ENCODE measurements at regions not wholly inside any gene's neighbourhood (a gene's known extent, or its start where the extent isn't known, plus 50 kb on each side); places are given as distances from the start of the nearest gene placed in this dataset.

DNA sequence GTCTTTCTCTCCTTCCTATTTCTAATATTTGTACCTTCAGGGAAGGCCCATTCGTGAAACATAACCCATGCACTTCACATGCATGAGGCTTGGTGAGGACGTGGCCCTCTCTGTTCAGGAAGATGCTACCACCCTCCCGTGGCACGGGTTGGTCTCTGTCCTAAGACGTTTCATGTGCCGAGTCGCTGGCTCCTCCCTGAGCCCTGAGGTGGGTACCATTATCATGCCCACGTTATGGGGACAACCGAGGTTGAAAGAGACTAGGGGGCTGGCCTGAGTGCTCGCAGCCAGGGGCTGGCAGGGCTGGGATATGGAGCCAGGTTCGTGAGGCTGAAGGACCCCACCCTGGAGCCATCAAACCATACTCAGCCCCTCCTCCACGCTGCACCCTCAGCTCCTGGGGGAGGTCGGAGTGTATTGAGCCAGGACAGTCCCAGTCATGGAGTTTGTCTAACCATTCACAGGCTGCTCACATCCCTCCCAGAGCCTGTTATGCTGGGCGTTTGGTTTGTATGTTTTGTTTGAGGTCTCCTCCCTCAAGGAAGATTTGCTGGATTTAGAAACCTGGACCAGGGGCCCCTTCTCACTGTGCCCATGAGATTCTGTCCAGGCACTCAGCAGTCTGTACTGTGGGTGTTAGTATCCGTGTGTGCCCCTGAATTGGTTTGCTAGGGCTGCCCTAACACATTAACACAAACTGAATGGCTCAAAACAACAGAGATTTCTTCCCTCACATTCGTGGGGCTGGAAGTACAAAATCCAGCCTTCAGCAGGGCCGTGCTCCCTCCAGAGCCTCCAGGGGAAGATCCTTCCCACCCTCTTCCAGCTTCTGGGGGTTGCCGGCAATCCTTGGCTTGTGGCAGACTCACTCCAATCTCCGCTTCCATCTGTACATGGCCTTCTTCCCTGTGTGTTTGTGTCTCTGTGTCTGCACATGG lies 88.3 kb downstream of the ANKRD60 start:
- DNase-seq (ENCODE audit: low spot score), result no peak

DNA sequence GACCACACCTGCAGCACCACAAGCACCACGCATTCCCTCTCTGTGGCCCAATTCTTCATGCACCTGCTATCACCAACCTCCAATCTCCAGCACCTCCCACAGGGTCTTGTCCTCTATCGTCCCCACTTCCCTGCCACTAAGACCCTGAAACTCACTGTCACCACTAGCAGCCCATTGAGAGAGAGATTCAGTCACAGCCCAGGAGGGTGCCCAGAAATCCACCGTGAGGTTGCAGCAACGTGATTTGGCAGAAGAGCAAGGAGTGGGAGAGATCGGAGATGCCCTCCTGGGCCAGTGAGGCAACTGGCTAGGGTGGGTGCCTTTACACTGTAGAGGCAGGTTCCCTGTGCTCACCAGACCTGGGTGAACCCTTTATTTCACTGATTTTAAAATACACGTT lies 90.1 kb downstream of the ANKRD60 start:
- DNase-seq (ENCODE audit: low spot score), result no peak

DNA sequence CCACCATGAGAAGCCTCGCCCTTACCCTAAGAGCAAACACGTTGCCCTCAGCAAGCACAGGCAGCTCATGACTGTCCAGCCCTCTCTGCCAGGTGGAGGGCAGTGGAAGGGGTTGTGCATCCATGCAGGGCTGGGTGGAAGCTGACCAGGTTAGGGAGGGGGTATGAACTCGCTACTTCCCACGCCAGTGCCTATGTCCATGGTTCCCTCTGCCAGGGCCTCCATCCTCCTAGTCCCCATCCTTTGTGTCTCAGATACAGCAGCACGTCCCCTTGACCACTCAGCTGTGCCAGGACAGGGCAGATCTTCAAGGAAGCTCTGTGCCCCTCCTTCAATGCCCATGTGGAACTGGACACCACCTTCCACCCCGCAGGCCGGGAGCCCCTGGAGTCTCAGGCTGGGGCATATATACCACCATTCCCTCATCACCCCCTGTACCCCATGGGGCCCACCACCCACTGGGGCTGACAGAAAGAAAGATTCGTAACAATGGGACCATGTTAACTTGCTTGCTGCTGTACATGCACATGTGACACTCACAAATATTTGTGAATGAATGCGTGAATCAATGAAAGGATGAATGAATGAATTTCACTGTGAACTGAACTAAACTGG lies 90.7 kb downstream of the ANKRD60 start:
- no peak for DNase-seq (ENCODE audit: low spot score)

DNA sequence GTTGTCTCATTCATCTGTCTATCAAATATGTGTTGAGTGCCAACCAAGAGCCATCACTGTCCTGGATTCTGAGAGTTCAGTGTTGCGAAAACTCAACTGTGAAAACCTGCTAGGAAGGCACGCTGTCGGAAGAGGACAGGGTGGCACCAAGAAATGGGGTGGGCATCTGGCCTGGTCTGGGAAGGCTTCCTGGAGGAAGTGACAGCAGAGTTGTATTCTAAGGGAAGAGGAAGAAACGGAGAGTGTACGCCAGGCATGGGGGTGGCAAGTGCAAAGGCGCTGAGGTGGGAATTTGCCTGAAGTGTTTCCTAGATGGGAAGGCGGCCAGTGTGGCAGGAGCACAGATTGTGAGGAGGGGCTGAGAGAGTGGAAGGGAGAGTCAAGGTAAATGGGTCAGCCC lies 91.2 kb downstream of the ANKRD60 start:
- DNase-seq (ENCODE audit: low spot score), result no peak

DNA sequence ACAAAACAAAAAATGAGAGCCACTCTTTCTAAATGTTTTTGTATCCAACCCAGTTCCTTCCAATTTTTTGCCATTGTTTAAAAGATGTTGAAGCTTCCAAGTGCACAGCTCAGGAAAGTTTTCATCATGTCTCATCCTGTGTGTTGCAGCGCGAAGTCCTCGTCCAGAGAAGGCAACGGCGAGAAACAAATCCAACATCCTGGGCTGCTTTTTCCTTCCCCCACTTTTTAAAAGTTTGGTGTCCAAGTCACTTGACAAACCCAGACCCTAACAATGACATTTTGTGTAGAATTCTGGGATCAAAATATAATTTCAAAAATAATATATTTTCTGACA lies 92.3 kb downstream of the ANKRD60 start:
- DNase-seq (ENCODE audit: low spot score), result no peak

DNA sequence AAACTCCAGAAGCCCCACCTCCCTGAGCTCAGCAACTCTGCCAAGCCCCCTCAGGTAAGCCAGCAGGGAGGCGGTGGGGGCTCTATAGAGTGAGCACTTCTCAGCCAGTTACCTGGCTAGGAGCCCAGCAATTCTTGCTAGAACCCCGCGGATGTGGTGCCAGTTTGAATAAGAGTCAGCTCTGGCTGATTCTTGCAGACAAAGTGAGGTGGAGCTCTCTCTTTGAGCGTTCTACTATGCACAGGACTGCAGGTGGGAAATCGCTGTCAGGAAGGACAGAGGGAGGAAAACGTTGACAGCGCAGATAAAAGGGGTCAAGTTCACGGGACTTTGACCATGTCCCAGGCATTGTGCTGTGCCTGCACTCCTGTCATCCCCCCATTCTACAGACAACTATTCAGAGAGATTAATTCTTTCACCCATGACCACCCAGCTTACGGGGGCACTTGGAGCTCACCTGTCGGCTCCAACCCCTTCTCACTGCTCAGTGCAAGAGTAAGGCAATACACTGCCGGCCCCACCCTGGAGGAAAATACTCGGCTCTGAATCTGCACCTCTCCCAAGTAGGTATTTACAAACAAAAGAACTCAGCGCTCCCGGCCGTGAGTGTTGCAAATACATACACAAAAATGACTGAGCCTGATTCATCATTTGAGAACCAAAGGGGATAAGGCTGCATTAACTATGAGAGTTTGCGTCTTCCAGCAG lies 92.9 kb downstream of the ANKRD60 start:
- no peak for DNase-seq (ENCODE audit: low spot score)

DNA sequence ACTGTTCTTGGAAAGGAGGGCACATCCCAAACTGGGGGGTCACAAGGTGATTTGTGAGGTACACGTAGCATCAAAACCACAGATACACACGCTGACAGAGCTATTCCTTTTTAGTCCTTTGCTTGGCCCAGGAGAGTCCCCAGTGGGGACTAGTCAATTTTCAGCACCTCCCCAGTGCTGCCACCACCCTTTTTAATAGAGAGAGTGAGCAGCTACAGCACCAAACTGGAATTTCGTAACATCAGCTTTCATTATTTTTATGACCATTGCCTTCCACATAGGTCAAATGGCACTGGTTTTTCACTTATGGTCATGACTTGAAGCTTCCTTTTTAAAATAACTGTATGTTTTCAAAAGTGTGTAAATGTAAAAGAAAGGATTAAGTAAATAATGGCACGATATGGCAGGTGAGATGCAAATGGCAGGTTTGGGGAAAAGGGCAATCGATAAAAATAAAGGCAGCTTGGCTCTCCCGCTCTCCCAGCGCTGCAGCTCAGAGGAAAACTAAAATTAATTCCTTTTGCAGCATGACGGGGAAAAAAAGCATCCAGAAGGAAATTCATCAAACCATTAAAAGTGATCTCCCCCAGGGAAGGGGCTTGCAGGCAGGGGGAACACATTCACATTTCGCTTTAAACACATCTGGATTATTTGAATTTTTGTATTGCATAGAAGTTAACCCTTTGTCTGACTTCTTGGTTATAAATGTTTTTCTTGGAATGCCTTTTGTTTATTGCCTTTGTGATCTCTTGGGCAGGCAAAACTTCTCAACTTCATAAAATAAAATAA lies 95.2 kb downstream of the ANKRD60 start:
- no peak for DNase-seq (ENCODE audit: low spot score)

DNA sequence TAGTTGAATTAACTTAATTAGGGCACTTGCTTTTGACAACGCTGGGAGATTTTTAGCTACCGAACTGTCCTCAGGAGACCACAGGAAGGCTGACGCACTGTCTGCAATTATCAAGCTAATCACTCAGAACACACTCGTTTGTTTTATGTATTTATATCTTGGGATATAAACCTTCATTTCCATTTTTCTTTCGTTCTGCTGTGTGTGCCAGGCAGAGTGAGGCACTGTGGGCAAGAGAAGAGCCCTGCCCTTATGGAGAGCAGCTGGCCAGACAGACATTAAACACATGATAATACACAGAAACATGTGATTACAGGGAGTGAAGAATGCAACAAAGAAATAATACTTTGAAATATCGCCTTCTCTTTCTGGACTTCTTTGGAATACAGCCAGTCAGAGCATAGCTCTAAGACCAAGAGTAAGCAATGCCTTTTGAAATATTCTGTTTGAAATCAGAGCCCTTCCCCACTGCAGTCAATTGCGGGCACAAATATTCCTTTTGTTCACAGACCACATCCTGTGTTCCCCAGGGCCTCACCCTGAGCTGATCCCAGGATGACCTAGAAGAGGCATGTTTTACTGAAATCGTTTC lies 96.8 kb downstream of the ANKRD60 start:
- DNase-seq (ENCODE audit: low spot score), result no peak

DNA sequence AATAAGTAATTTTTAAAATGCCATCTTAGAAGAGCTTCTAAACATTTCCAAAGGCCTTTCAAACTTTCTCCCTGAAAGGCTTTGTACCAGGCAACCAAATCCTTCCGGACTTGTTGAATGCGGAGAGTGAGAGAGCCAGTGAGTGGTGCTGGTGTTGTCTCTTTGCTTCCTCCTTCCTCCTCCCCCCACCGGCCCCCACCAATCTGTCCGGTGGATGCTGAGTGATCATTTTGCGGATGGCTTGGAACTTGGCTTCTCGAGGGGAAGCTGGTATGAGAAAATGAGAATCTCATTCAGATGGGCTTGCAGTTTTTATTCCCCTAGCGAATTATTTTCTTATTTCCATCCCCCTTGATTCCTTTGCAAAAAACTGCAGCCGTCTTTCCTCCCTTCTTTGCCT lies 97.3 kb downstream of the ANKRD60 start:
- no peak for DNase-seq (ENCODE audit: low spot score)

DNA sequence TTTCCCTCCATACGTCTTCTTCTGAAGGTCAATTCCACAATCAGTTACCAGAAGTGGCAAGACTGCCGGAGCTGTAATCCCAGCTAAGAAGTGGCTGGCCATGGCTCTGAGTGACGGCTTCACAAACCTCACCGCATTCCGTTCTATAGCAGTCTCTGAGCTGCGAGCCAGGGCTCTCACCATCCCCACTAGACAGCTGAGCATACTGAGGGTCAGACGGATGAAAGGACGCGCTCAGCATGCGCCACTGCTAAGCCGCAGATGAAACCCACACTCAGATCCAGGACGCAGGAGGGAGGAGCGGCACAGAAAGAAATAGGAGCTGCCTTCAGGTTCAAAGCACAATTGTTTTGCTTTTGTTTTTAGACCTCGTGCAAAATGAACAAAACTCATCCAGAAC lies 97.9 kb downstream of the ANKRD60 start:
- no peak for DNase-seq (ENCODE audit: low spot score)

DNA sequence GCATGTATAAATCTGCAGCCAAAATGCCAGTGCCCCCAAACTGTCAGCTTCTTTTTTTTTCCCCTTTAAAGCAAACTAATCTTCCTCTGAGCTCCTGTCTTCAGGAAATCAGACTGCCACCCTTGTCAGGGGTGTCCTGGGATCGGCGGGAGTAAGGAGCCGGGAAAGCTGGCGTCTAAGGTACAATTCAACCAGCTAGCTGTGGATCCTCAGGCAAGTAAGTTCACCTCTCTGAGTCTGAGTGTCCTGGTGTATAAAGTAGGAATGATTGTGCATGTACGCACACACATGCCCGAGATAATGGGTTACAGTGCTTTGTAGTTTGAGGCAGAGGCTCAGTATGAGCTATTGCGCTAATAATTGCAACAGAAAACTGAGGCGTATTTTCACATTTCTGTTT lies 98.3 kb downstream of the ANKRD60 start:
- DNase-seq (ENCODE audit: low spot score), result no peak

DNA sequence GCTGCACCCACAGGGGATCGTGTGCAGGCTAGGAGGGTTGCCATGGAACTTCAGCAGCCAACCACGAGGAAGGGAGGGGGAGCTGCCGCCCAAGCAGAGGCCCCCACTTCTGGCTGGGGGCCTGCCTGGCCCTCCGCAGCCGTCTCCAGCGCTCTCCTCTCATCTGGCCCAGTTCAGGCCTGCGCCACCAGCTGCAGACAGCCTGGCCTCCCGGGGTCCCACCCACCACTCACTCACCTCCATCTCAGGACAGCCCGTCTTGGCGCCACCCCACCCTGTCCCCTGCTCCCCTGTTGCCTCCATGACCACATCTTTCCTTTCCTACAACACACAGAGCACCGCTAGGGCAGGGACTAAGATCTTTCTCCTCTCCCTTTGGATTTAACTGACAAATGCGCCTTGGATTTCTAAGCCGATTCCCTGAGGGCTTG lies 98.7 kb downstream of the ANKRD60 start:
- DNase-seq (ENCODE audit: low spot score), result no peak

DNA sequence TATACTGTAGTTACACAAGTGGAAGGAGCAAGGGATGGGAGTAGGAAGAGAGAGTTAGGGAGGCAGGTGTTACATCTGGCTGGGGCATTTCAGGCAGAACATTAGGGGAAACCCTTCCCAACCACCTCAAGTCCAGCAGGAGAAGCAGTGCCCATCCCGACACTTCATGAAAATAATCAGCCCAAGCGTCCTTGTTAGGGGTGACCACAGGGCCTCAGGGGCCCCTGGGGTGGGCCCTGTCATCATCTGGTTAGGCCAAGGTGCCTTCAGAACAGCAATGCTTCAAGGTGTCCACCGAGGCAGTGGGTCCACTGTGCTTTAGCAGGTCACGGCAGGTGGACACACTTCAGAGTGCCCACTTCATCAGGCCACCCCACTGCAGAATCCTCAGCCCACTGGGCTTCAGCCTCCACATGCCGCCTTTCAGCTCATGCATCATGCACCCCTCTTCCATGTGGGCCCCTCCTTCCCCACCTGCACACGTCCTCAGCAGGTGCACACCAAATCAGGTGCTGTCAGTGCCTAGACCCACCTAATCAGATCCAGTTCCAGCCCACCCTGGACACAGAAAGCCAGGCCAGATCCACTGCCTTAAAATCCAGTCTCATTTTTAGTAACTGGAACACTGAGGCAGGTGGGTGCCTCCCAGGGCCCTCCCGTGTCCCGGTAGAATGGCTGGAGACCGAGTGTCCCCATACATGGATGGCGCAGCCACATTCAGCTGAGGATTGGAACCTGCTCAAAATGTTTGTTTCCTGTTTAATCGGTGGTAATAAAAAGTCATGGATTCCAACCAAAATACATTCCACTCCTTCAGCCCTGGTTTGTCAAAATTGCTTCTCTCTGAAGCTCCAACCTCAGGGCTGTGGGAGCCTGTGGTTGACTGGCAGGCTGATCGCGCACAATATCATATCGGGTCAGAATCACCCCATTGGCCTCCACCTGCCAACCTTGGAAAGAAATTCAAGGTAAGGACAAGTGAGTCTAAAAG lies 99.5 kb downstream of the ANKRD60 start:
- DNase-seq (ENCODE audit: low spot score), result no peak

DNA sequence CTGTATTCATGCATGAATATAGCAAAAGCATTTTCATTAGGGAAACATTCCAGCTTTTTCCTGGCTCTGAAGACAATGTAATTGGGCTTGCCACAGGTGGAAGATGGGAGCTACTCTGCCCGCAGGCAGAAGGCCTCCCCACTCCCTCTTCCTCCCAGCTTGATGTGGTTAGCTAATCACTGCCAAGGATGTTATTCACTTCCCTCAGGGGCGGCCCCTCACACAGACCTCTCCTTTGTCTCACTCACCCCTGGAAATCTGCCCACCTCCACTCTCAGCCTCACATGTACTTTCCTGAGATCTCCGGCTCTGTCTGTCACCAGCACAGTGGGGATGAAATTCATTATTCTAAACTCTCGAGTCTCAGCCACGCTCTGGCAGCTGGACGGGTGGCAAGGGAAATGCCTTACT lies 100.7 kb downstream of the ANKRD60 start:
- DNase-seq (ENCODE audit: low spot score), result no peak

DNA sequence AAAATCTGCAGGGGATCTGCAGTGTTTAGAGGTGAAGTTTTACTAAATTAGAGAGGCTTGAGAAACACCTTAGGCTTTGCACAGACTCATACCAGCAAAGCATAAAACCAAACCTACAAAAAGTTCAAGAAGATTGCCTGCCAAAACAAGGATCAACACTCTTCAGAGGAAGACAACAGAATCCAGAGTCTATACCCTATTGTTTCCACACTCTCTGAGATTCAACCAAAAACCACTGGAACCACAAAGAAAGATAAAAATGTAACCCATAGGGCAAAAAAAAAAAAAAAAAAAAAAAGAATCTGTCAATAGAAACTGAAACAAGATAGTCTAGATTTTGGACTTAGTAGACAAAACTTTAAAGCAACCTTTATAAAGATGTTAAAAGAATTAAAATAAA lies 102.7 kb downstream of the ANKRD60 start:
- no peak for DNase-seq (ENCODE audit: low spot score)

DNA sequence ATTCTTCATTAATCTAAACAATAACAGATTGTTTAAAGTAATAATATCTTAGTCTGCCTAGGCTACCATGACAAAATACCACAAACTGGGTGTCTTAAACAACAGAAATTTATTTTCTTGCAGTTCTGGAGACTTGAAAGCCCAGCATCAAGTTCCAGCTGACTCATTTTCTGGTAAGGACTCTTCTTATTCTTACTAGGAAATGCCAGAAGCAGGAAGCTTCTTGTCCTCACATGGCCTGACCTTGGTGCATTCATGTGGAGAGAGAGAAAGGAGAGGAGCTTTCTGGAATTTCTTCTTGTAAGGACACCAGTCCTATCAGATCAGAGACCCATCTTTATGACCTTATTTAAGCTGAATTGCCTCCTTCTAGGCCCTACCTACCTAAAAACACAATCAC lies 110.5 kb downstream of the ANKRD60 start:
- DNase-seq (ENCODE audit: low spot score), result no peak

DNA sequence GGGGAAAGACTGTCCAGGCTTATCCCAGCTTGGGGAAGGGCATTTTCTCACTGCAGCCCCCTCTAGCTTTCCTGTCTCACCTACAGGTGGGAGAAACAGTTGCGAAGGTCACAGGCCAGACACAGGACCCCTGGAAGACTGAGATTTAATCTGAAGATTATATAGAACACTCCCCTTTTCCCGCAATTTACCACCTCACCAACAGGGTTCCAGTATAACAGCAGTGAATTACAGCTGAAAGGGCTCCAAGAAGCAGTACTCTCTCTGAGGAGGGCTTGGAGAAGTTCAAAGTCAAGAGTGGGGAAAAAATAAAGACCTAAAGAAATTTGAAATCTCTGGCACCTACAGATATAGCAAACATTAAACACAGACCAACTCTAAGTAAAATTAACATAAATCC lies 111.9 kb downstream of the ANKRD60 start:
- no peak for DNase-seq (ENCODE audit: low spot score)

DNA sequence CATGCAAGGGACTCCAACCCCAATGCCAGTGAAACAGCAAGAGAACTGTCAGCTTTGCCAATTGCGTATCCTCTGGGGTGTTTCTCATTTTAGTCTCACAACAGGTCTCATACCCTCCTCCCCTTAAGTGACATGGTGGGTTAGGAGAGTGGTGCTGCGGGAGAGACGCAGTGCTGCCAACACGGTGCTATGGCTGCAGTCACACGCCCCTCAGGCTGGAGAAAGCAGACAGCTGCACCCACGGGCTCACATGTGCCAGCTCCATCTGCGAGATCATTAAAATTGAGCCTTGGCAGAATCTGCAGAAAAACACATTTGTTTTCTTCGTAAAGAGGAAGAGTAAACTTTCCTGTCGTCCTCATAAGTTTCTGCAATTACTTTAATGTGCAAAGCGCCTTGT lies 114.7 kb downstream of the ANKRD60 start:
- DNase-seq (ENCODE audit: low spot score), result no peak

DNA sequence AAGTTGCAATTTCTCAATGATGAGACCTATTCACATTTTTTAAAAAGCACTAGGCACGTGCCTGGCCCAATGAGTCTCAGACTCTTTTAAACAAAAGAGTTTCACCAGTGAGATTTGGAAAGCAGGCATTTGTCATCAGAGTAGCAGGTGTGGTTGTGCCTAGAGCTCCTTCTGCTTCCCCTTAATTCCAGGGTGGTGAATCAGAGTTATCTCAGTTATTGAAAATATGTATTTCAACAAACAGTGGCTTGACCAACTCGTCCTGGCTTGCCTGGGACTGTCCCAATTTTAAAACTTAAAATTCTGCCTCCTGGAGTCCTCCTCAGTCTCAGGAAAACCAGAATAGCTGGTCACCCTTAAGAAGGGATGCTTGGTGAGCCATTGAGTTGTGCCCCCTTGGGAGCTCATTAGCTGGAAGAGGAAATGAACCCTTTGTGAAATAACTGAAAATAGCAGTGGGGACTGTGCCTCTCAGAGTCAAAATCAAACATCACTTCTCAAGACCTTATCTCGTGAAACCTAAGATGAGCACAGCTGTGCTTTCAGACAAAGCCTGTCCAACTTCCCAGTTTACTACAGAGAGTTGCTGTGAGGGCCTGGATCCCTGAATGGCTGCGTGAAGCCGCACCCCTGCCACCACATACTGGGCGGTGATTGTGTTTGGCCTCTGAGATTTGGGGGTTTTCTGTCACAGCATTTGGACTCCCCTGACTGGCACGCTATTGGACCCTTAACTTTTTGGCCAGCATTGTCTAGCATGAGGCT lies 116.3 kb downstream of the ANKRD60 start:
- DNase-seq (ENCODE audit: low spot score), result no peak
